OCI-LY3 (cell line): ENCODE measurements at regions not wholly inside any gene's neighbourhood (a gene's known extent, or its start where the extent isn't known, plus 50 kb on each side); places are given as distances from the start of the nearest gene placed in this dataset.

Experiments
- H2AFZ ChIP-seq: fragments of 200-600, 300-600 bp; shearing (Covaris generic); 2 replicates; pipeline ENCODE4 v1.6.0; 2014; ENCODE audit warnings: antibody characterized with exemption, low read depth, low read length
- H3K27ac ChIP-seq: fragments of 200-600, 300-600 bp; sonication (generic); 2 replicates; pipeline ENCODE4 v1.5.1; 2014; ENCODE audit warnings: mild to moderate bottlenecking, low read length, moderate library complexity, mixed read lengths
- H3K27me3 ChIP-seq: fragments of 200-600, 300-600 bp; sonication (generic); 2 replicates; pipeline ENCODE4 v1.6.1; 2014; ENCODE audit warnings: low read depth, low read length, mixed read lengths
- H3K36me3 ChIP-seq: fragments of 200-600, 300-600 bp; sonication (generic); replicated peaks from 2 replicates; pipeline ENCODE3; 2014; ENCODE audit warnings: low read depth, low read length, mixed read lengths
- H3K4me1 ChIP-seq: fragments of 300-600, 200-600 bp; sonication (generic); 2 replicates; pipeline ENCODE4 v1.6.1; 2014; ENCODE audit warnings: low read length, mixed read lengths
- H3K4me2 ChIP-seq: fragments of 200-600, 300-600 bp; sonication (generic); 2 replicates; pipeline ENCODE4 v1.6.1; 2014; ENCODE audit warnings: low read length, mixed read lengths
- H3K4me3 ChIP-seq: fragments of 300-600, 200-600 bp; sonication (generic); 2 replicates; pipeline ENCODE4 v1.5.1; 2014; ENCODE audit warnings: antibody characterized with exemption, mild to moderate bottlenecking, low read length, moderate library complexity
- H3K79me2 ChIP-seq: fragments of 300-600, 200-600 bp; shearing (Covaris generic); 2 replicates; pipeline ENCODE4 v1.6.1; 2014; ENCODE audit warnings: mild to moderate bottlenecking, low read length, mixed read lengths
- H3K9ac ChIP-seq: fragments of 300-600, 200-600 bp; shearing (Covaris generic); 2 replicates; pipeline ENCODE4 v1.6.0; 2014; ENCODE audit warnings: mild to moderate bottlenecking, low read length, moderate library complexity
- H3K9me3 ChIP-seq: fragments of 200-600, 300-600 bp; shearing (Covaris generic); 2 replicates; pipeline ENCODE4 v1.6.1; 2014; ENCODE audit warnings: low read length, mixed read lengths; ENCODE audit not compliant: insufficient read depth
- H4K20me1 ChIP-seq: fragments of 200-600, 300-600 bp; sonication (generic); 2 replicates; pipeline ENCODE4 v1.6.1; 2016; ENCODE audit warnings: low read length, mixed read lengths; ENCODE audit not compliant: insufficient read depth
- CTCF ChIP-seq: fragments of 200-600, 300-600 bp; sonication (generic); IDR thresholded peaks from 2 replicates; pipeline ENCODE4 v1.5.1; 2014; ENCODE audit warnings: antibody characterized with exemption, low read length, low read depth
- EZH2phosphoT487 ChIP-seq: fragments of 200-600 bp; shearing (Covaris generic); IDR thresholded peaks from 2 replicates; pipeline ENCODE4 v1.6.1; 2018; ENCODE audit warnings: antibody characterized with exemption, mixed run types, low read depth

- no peak overlapping the region for H3K4me3 ChIP-seq
- H3K79me2 ChIP-seq: no peaks in the 10 kb centered on the region
- H3K9me3 ChIP-seq: no peaks in the 10 kb centered on the region
Measured at GRCh38 chr4:27387711-27388110, 527.1 kb downstream of the STIM2 start.

GRCh38 chr4:27397886-27398285 is 537.2 kb downstream of the STIM2 start:
- Histone ChIP-seq H3K4me3 (no peak overlapping the region), H3K36me3 (no peaks in the 10 kb centered on the region), H2AFZ (no peak overlapping the region), H3K79me2 (no peaks in the 10 kb centered on the region), H3K9ac (no peak overlapping the region), H3K4me1 (no peaks in the 10 kb centered on the region), H3K27ac (no peak overlapping the region), H3K4me2 (no peak overlapping the region), H4K20me1 (no peaks in the 10 kb centered on the region), H3K27me3 (no peaks in the 10 kb centered on the region), H3K9me3 (no peaks in the 10 kb centered on the region)
- no peak for TF ChIP-seq CTCF
- no peak for TF ChIP-seq EZH2phosphoT487

More at GRCh38 chr4:27387711-27388110, 527.1 kb downstream of the STIM2 start:
- H3K27me3 ChIP-seq: no peaks in the 10 kb centered on the region
- no peak overlapping the region for H3K4me2 ChIP-seq
- no peak overlapping the region for H2AFZ ChIP-seq
- no peak overlapping the region for H3K27ac ChIP-seq
- H4K20me1 ChIP-seq: no peaks in the 10 kb centered on the region
- H3K9ac ChIP-seq: no peak overlapping the region
- H3K36me3 ChIP-seq: no peaks in the 10 kb centered on the region
- H3K4me1 ChIP-seq: no peaks in the 10 kb centered on the region
- TF ChIP-seq CTCF: no peak
- TF ChIP-seq EZH2phosphoT487: no peak

- no peak overlapping the region for H3K27ac ChIP-seq
- no peak overlapping the region for H3K4me2 ChIP-seq
- no peaks in the 10 kb centered on the region for H3K36me3 ChIP-seq
- no peak overlapping the region for H3K4me3 ChIP-seq
- no peaks in the 10 kb centered on the region for H4K20me1 ChIP-seq
- TF ChIP-seq EZH2phosphoT487: no peak
- no peak for TF ChIP-seq CTCF
- H3K9ac ChIP-seq: no peak overlapping the region
- H3K79me2 ChIP-seq: no peaks in the 10 kb centered on the region
- H3K9me3 ChIP-seq: no peaks in the 10 kb centered on the region
- no peaks in the 10 kb centered on the region for H3K27me3 ChIP-seq
- H2AFZ ChIP-seq: no peak overlapping the region
- no peaks in the 10 kb centered on the region for H3K4me1 ChIP-seq
Measured at GRCh38 chr4:27398631-27399310, 538.1 kb downstream of the STIM2 start.

DNA sequence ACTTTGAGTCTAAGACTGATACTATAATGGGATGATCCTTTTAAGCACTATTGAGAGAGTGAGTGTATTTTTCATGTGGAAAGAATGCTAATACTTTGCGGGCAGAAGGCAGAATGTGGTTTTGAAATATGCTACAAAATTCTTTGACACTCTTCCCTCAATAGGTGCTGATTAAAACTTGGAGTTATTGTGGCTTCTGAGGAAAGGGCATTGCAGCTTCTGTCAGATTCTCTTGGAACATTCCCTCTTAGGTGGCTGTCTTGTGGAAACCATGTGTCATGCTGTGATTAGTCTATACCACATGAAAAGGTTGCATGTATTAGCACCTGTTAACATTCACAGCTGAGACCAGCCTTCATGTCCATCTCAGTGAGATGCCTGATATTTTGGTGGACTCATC is 547.0 kb downstream of the STIM2 start:
- H3K36me3 ChIP-seq: no peaks in the 10 kb centered on the region
- no peaks in the 10 kb centered on the region for H4K20me1 ChIP-seq
- H3K27ac ChIP-seq: no peak overlapping the region
- TF ChIP-seq EZH2phosphoT487 (no peak), CTCF (no peak)
- H3K9ac ChIP-seq: no peak overlapping the region
- no peak overlapping the region for H2AFZ ChIP-seq
- no peak overlapping the region for H3K4me3 ChIP-seq
- H3K79me2 ChIP-seq: no peaks in the 10 kb centered on the region
- no peaks in the 10 kb centered on the region for H3K9me3 ChIP-seq
- H3K27me3 ChIP-seq: no peaks in the 10 kb centered on the region
- H3K4me2 ChIP-seq: no peak overlapping the region
- no peaks in the 10 kb centered on the region for H3K4me1 ChIP-seq
